Sciatic nerve (tissue), 2 donors: ENCODE measurements at regions not wholly inside any gene's neighbourhood (a gene's known extent, or its start where the extent isn't known, plus 50 kb on each side); places are given as distances from the start of the nearest gene placed in this dataset.
A peak's percentile ranks its signal among the peaks of the same experiment; 100 is the strongest.
"Not testable (repeated sequence)": the region's sequence is repeated elsewhere in the genome, so short reads cannot be mapped to it uniquely, and the experiment has no call there.

ENCODE experiments used
- ATAC-seq: fragments of 200-7000 bp; cut with Tn5 transposase; one replicate; pipeline ENCODE4 v1.9.1; 2020; ENCODE audit warnings: mild to moderate bottlenecking, moderate library complexity
- DNase-seq: peaks from one replicate; pipeline ENCODE4 v3.0.0-alpha.2; 2020; ENCODE audit warnings: low spot score
- intact Hi-C: fragments of 100-400 bp; cut with DNase I; formaldehyde crosslinking; loops from one replicate; pipeline ENCODE4 v1.14.2; 2022
- donor health status: DM: no; HTN: no; CAD: no.
- donor health status: DM: no; HTN: no; CAD: no.

GRCh38 chr6:21861942-21862341 is 268.4 kb downstream of the SOX4 start:
- intact Hi-C loops, result no loop called here
- DNase-seq (no peak), ATAC-seq (no peak)

GRCh38 chr6:21864206-21864605 is 270.7 kb downstream of the SOX4 start:
- no peak for DNase-seq
- no peak for ATAC-seq
- intact Hi-C loops, result no loop called here

- intact Hi-C loops, result no loop called here
- no peak for DNase-seq
- no peak for ATAC-seq
Measured at GRCh38 chr6:21868226-21868625, 274.7 kb downstream of the SOX4 start.

GRCh38 chr6:21869085-21869771 is 275.7 kb downstream of the SOX4 start:
- ATAC-seq (no peak), DNase-seq (no peak)
- intact Hi-C loops, result no loop called here

- ATAC-seq (no peak), DNase-seq (no peak)
- intact Hi-C loops, result no loop called here
Measured at GRCh38 chr6:21870076-21870730, 276.7 kb downstream of the SOX4 start.

- intact Hi-C loops, result no loop called here
- ATAC-seq (no peak), DNase-seq (no peak)
Measured at GRCh38 chr6:21871831-21872230, 278.3 kb downstream of the SOX4 start.

GRCh38 chr6:21872749-21873148 is 279.2 kb downstream of the SOX4 start:
- intact Hi-C loops, result no loop called here
- DNase-seq (no peak), ATAC-seq (no peak)

- ATAC-seq, result peak; percentile 58
- intact Hi-C loops, result no loop called here
- DNase-seq, result no peak
Measured at GRCh38 chr6:21873562-21873961, 280.0 kb downstream of the SOX4 start.

- ATAC-seq (no peak), DNase-seq (no peak)
- intact Hi-C loops, result no loop called here
Measured at GRCh38 chr6:21874372-21874771, 280.8 kb downstream of the SOX4 start.

GRCh38 chr6:21877037-21877436 is 283.5 kb downstream of the SOX4 start:
- DNase-seq, ATAC-seq, intact Hi-C loops: not testable (repeated sequence)

GRCh38 chr6:21880249-21880648 is 286.7 kb downstream of the SOX4 start:
- intact Hi-C loops, DNase-seq, ATAC-seq: not testable (repeated sequence)

- intact Hi-C loops, result no loop called here
- DNase-seq (no peak), ATAC-seq (no peak)
Measured at GRCh38 chr6:21881969-21882465, 288.5 kb downstream of the SOX4 start.

- ATAC-seq, result no peak
- DNase-seq, result no peak
- intact Hi-C loops, result no loop called here
Measured at GRCh38 chr6:21883595-21884328, 290.2 kb downstream of the SOX4 start.

- intact Hi-C loops, result no loop called here
Measured at GRCh38 chr6:21885111-21885510, 291.6 kb downstream of the SOX4 start.

GRCh38 chr6:21885532-21886114 is 292.1 kb downstream of the SOX4 start:
- ATAC-seq (peak; percentile 90), DNase-seq (peak; percentile 73)
- intact Hi-C loops, result no loop called here

More at GRCh38 chr6:21885111-21885510, 291.6 kb downstream of the SOX4 start:
- DNase-seq (no peak), ATAC-seq (no peak)

- ATAC-seq (no peak), DNase-seq (no peak)
- intact Hi-C loops, result no loop called here
Measured at GRCh38 chr6:21886542-21887151, 293.1 kb downstream of the SOX4 start.

- ATAC-seq (peak; percentile 30), DNase-seq (no peak)
- intact Hi-C loops, result no loop called here
Measured at GRCh38 chr6:21887231-21888185, 294.0 kb downstream of the SOX4 start.

GRCh38 chr6:21891080-21891479 is 297.5 kb downstream of the SOX4 start:
- ATAC-seq, result no peak
- intact Hi-C loops, result no loop called here
- DNase-seq, result no peak
